ENCODE measurements at regions not wholly inside any gene's neighbourhood (a gene's known extent, or its start where the extent isn't known, plus 50 kb on each side); places are given as distances from the start of the nearest gene placed in this dataset.

DNA sequence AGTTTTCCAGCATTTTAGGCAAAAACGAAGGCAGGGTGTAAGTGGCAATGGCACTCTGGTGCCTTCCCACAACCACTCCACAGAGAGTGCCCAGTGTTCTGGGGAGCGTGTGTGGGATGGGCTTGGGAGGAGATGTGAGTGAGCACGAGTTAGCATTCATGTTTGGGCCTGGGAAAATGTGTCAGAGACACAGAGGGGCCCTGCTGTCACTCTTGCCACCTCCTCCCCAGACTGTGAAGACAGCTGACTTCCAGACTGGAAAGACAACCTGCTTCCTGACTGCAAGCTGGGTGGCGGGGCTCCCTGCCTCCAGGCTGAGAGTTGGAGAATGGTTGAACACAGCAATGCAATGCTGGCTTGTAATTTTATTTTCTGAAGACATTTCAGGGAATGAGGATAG is 454.5 kb upstream of the ZMIZ1 start:
- H3K4me3 ChIP-seq = no peak overlapping the region
- TF ChIP-seq, protein P1, sequence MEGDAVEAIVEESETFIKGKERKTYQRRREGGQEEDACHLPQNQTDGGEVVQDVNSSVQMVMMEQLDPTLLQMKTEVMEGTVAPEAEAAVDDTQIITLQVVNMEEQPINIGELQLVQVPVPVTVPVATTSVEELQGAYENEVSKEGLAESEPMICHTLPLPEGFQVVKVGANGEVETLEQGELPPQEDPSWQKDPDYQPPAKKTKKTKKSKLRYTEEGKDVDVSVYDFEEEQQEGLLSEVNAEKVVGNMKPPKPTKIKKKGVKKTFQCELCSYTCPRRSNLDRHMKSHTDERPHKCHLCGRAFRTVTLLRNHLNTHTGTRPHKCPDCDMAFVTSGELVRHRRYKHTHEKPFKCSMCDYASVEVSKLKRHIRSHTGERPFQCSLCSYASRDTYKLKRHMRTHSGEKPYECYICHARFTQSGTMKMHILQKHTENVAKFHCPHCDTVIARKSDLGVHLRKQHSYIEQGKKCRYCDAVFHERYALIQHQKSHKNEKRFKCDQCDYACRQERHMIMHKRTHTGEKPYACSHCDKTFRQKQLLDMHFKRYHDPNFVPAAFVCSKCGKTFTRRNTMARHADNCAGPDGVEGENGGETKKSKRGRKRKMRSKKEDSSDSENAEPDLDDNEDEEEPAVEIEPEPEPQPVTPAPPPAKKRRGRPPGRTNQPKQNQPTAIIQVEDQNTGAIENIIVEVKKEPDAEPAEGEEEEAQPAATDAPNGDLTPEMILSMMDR (IDR thresholded peaks at IDR 0.05) = no peak
- peaks cover 0 to 5% of the 10 kb centered on the region in 2 donors for H3K9me3 ChIP-seq
- DNase-seq (no peak), ATAC-seq (no peak)
- intact Hi-C loops (cut with DNase I) = no loop called here
- no peaks in the 10 kb centered on the region for H3K4me1 ChIP-seq
- no peaks in the 10 kb centered on the region for H3K36me3 ChIP-seq
- H3K27me3 ChIP-seq = no peaks in the 10 kb centered on the region
- H3K27ac ChIP-seq = no peak overlapping the region

DNA sequence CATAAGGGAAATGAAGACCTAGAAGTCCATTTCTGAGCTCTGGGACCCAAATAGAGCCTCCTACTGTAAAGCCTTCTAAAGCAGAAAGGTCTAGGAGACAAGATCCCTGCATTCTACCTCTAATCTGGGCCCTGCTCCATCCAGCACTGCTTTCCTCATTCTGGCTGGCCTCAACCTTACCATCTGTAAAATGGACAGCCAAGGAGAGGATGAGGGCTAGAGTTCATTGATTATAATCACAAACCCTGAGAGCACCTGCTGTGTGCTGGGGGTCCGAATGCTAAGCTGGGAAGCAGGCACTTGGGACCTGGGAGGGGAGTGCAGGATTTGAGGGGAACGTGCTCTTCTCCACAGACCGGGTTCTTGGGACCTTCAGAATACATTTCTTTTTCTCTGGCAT is 454.0 kb upstream of the ZMIZ1 start:
- DNase-seq (no peak), ATAC-seq (no peak)
- Histone ChIP-seq H3K27ac (no peak overlapping the region), H3K27me3 (no peaks in the 10 kb centered on the region), H3K36me3 (no peaks in the 10 kb centered on the region), H3K4me3 (no peak overlapping the region), H3K9me3 (peaks cover 0 to under 1% of the 10 kb centered on the region in 2 donors), H3K4me1 (no peaks in the 10 kb centered on the region)
- TF ChIP-seq, protein P1 (IDR thresholded peaks at IDR 0.05) = no peak
- intact Hi-C loops (cut with DNase I) = no loop called here

DNA sequence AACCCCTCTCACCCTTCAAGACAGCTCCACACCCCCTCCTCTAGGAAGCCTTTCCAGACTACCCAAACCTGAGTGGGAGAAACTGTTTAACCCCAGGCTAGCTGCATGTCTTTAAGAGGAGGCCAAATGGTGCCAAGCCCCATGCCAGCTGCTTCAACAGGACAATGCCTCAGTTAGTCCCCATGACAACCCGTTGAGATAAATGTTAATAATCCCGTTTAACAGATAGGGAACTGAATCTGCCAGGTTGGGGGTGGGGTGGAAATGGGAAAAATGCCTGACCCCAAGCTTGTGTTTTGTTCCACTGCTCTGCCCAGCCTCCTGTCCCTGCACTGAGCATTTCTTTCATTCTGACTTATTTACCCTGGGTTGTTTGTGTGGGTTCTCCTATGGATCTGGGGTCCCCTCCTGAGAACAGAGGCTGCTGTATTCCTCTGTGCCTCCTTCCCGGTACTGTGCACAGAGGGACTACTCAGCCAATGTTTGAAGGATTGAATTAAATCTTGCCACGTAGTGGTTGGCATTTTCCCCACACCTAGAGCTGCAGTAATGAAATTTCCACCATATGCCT is 452.6 kb upstream of the ZMIZ1 start:
- H3K4me1 ChIP-seq = no peaks in the 10 kb centered on the region
- H3K27ac ChIP-seq = no peak overlapping the region
- H3K36me3 ChIP-seq = no peaks in the 10 kb centered on the region
- H3K9me3 ChIP-seq = no peaks in the 10 kb centered on the region
- TF ChIP-seq, protein P1 (IDR thresholded peaks at IDR 0.05) = no peak
- ATAC-seq (no peak), DNase-seq (no peak)
- H3K27me3 ChIP-seq = no peaks in the 10 kb centered on the region
- no peak overlapping the region for H3K4me3 ChIP-seq
- intact Hi-C loops (cut with DNase I) = no loop called here

DNA sequence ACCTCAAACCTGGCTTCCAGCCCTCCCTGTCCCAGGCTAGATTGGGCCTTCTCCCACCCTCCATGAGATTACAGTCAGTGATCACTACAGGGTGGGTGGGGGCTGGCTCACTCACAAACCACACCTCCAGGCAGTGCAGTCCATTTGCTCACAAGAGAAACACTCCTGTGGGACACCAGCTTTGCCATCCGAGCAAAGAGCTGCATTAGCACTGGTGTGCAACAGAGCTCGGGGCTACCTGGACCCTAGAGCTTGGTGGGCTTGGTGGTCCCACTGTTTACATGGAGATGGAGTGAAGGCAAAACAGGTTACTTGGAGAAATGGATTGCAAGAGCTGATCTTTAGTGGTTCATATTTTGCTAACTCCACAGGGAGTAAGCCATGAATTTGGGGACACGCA is 451.7 kb upstream of the ZMIZ1 start:
- no peaks in the 10 kb centered on the region for H3K4me1 ChIP-seq
- no peaks in the 10 kb centered on the region for H3K27me3 ChIP-seq
- H3K27ac ChIP-seq = no peak overlapping the region
- no peaks in the 10 kb centered on the region for H3K9me3 ChIP-seq
- intact Hi-C loops (cut with DNase I) = no loop called here
- ATAC-seq (no peak), DNase-seq (no peak)
- H3K36me3 ChIP-seq = no peaks in the 10 kb centered on the region
- TF ChIP-seq, protein P1 (IDR thresholded peaks at IDR 0.05) = no peak
- no peak overlapping the region for H3K4me3 ChIP-seq

DNA sequence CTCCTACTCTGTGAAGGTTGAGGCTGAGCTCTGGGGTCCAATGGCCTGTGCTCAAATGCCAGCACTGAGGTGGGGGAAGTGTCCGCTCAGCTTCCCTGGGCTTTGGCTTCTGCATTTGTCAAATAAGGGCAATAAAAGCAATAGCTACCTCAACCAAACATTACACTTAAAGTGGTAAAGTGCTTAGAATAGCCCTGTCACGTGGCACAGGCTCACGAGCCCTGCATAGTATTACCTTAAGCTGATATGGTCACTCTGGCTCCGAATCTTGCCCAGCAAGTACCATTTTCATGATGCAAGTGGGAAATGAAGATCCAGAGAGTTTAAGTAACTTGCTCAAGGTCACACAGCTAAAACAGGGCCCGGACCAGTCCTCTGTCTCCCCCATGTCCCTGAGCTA is 451.1 kb upstream of the ZMIZ1 start:
- H3K4me1 ChIP-seq = no peaks in the 10 kb centered on the region
- no peak overlapping the region for H3K4me3 ChIP-seq
- H3K9me3 ChIP-seq = no peaks in the 10 kb centered on the region
- no peaks in the 10 kb centered on the region for H3K27me3 ChIP-seq
- TF ChIP-seq, protein P1 (IDR thresholded peaks at IDR 0.05) = no peak
- ATAC-seq (peak; percentile 66), DNase-seq (peak in 1 of 4 donors; percentile 19)
- no peaks in the 10 kb centered on the region for H3K36me3 ChIP-seq
- intact Hi-C loops (cut with DNase I) = no loop called here
- no peak overlapping the region for H3K27ac ChIP-seq

All from left lung (tissue), 4 donors.